ENCODE measurements at regions not wholly inside any gene's neighbourhood (a gene's known extent, or its start where the extent isn't known, plus 50 kb on each side); places are given as distances from the start of the nearest gene placed in this dataset.

- TF ChIP-seq CTCF (IDR thresholded peaks at IDR 0.05) (no peak), ZFX (IDR thresholded peaks at IDR 0.05; ENCODE audit: borderline replicate concordance) (no peak)
These were observed 205.2 kb upstream of the PDE1C start for GRCh38 chr7:32275216-32276009.

GRCh38 chr7:32273297-32273696 lies 203.1 kb upstream of the PDE1C start:
- no peak overlapping the region for H3K27ac ChIP-seq
- TF ChIP-seq CTCF (IDR thresholded peaks at IDR 0.05) (no peak), ZFX (IDR thresholded peaks at IDR 0.05; ENCODE audit: borderline replicate concordance) (no peak)

More at GRCh38 chr7:32275216-32276009, 205.2 kb upstream of the PDE1C start:
- no peak overlapping the region for H3K27ac ChIP-seq

- no peak for TF ChIP-seq CTCF (IDR thresholded peaks at IDR 0.05)
- no peak for TF ChIP-seq ZFX (IDR thresholded peaks at IDR 0.05; ENCODE audit: borderline replicate concordance)
- H3K27ac ChIP-seq, result no peak overlapping the region
These were observed 196.8 kb upstream of the PDE1C start for GRCh38 chr7:32266932-32267475.

GRCh38 chr7:32264702-32265284 lies 194.6 kb upstream of the PDE1C start:
- TF ChIP-seq CTCF (IDR thresholded peaks at IDR 0.05) (no peak), ZFX (IDR thresholded peaks at IDR 0.05; ENCODE audit: borderline replicate concordance) (no peak)
- H3K27ac ChIP-seq, result no peak overlapping the region

- TF ChIP-seq CTCF (IDR thresholded peaks at IDR 0.05) (no peak), ZFX (IDR thresholded peaks at IDR 0.05; ENCODE audit: borderline replicate concordance) (no peak)
- no peak overlapping the region for H3K27ac ChIP-seq
These were observed 193.4 kb upstream of the PDE1C start for GRCh38 chr7:32263611-32264010.

- no peak overlapping the region for H3K27ac ChIP-seq
- TF ChIP-seq CTCF (IDR thresholded peaks at IDR 0.05), result no peak
- no peak for TF ChIP-seq ZFX (IDR thresholded peaks at IDR 0.05; ENCODE audit: borderline replicate concordance)
These were observed 192.1 kb upstream of the PDE1C start for GRCh38 chr7:32262315-32262714.

Measured in 22Rv1 (cell line).